ENCODE measurements at regions not wholly inside any gene's neighbourhood (a gene's known extent, or its start where the extent isn't known, plus 50 kb on each side); places are given as distances from the start of the nearest gene placed in this dataset.
"Not testable (repeated sequence)": the region's sequence is repeated elsewhere in the genome, so short reads cannot be mapped to it uniquely, and the experiment has no call there.

DNA sequence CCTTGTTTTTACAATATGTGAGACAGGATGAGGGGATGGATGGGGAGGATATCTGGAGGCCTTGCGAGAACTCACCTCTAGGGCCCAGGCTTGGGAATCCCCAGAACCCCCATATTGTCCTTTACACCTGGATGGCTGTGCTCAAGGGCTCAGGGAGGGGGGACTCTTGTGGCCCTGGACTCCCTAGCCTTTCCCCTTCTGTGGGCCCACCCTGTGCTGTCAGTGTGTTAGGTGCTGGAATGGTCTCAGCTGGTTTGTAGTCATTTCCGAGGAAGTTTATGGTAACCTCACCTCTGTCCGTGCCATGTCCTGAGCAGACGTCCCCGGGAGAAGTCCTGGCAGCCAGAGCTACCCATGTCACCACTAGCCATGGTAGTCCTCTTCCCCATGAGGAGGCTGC is 158.3 kb downstream of the KCNJ18 start:
- peaks cover 21% of the 10 kb centered on the region for H3K9me3 Mint-ChIP-seq
- not testable (repeated sequence) for H3K9ac ChIP-seq; H2AFZ ChIP-seq (replicated peaks); H3K4me3 Mint-ChIP-seq; H3K4me1 Mint-ChIP-seq; H3K27me3 Mint-ChIP-seq (ENCODE audit: insufficient read depth, low read depth); H3K4me3 ChIP-seq; H3K79me2 ChIP-seq (ENCODE audit: low read depth); H3K9me3 ChIP-seq (ENCODE audit: low read depth); H4K20me1 ChIP-seq (ENCODE audit: low read depth); H3K27ac ChIP-seq; H3K36me3 Mint-ChIP-seq; H3K4me2 ChIP-seq; H3K27me3 ChIP-seq; H3K36me3 ChIP-seq; H3F3A ChIP-seq (ENCODE audit: low read depth); H3K4me1 ChIP-seq; DNase-seq (ENCODE audit: low spot score); H3K27ac Mint-ChIP-seq
